Kidney epithelial cell (primary cell): ENCODE measurements at regions not wholly inside any gene's neighbourhood (a gene's known extent, or its start where the extent isn't known, plus 50 kb on each side); places are given as distances from the start of the nearest gene placed in this dataset.
"Not testable (repeated sequence)": the region's sequence is repeated elsewhere in the genome, so short reads cannot be mapped to it uniquely, and the experiment has no call there.

Experiments used
- DNase-seq: peaks from one replicate; pipeline ENCODE4 v3.0.0-alpha.2; 2010; ENCODE audit warnings: low read depth
- H3K27me3 ChIP-seq: 2 replicates; pipeline ENCODE4 v1.6.0; 2011; ENCODE audit warnings: low read length; ENCODE audit not compliant: control insufficient read depth, insufficient read depth
- H3K36me3 ChIP-seq: 2 replicates; pipeline ENCODE4 v1.5.1; 2011; ENCODE audit warnings: low read length; ENCODE audit not compliant: control insufficient read depth, insufficient read depth
- H3K4me3 ChIP-seq: 2 replicates; pipeline ENCODE4 v1.5.1; 2011; ENCODE audit warnings: low read depth, mild to moderate bottlenecking, control low read depth, low read length
- CTCF ChIP-seq: IDR thresholded peaks from 2 replicates; pipeline ENCODE4 v1.5.1; 2011; ENCODE audit warnings: mild to moderate bottlenecking, moderate library complexity, low read length, control low read depth, inconsistent platforms; ENCODE audit not compliant: insufficient read depth, poor library complexity, severe bottlenecking

- DNase-seq = no peak
- H3K36me3 ChIP-seq = no peaks in the 10 kb centered on the region
- H3K4me3 ChIP-seq = no peak overlapping the region
- no peaks in the 10 kb centered on the region for H3K27me3 ChIP-seq
- TF ChIP-seq CTCF = no peak
Observed at GRCh38 chr9:40913928-40914673, 214.4 kb downstream of the FOXD4L6 start.

- TF ChIP-seq CTCF = no peak
- Histone ChIP-seq H3K27me3 (no peaks in the 10 kb centered on the region), H3K36me3 (no peaks in the 10 kb centered on the region), H3K4me3 (no peak overlapping the region)
- no peak for DNase-seq
Observed at GRCh38 chr9:40913096-40913719, 215.3 kb downstream of the FOXD4L6 start.

- H3K27me3 ChIP-seq, H3K4me3 ChIP-seq, DNase-seq, H3K36me3 ChIP-seq: not testable (repeated sequence)
Observed at GRCh38 chr9:40912679-40913078, 215.8 kb downstream of the FOXD4L6 start.

GRCh38 chr9:40911647-40912046 lies 216.8 kb downstream of the FOXD4L6 start:
- no peaks in the 10 kb centered on the region for H3K36me3 ChIP-seq
- H3K4me3 ChIP-seq = no peak overlapping the region
- TF ChIP-seq CTCF = no peak
- H3K27me3 ChIP-seq = no peaks in the 10 kb centered on the region
- no peak for DNase-seq

GRCh38 chr9:40910995-40911394 lies 217.5 kb downstream of the FOXD4L6 start:
- H3K27me3 ChIP-seq, H3K36me3 ChIP-seq, DNase-seq, H3K4me3 ChIP-seq: not testable (repeated sequence)

GRCh38 chr9:40909821-40910220 lies 218.7 kb downstream of the FOXD4L6 start:
- no peak for TF ChIP-seq CTCF
- H3K4me3 ChIP-seq = no peak overlapping the region
- no peaks in the 10 kb centered on the region for H3K27me3 ChIP-seq
- no peak for DNase-seq
- no peaks in the 10 kb centered on the region for H3K36me3 ChIP-seq

- DNase-seq, H3K4me3 ChIP-seq, H3K27me3 ChIP-seq, H3K36me3 ChIP-seq: not testable (repeated sequence)
Observed at GRCh38 chr9:40909111-40909510, 219.4 kb downstream of the FOXD4L6 start.
